Mesodermal cell (in vitro differentiated cells): ENCODE measurements at regions not wholly inside any gene's neighbourhood (a gene's known extent, or its start where the extent isn't known, plus 50 kb on each side); places are given as distances from the start of the nearest gene placed in this dataset.

Experiments used
- H3K27ac ChIP-seq: 2 replicates; pipeline ENCODE4 v1.7.0; 2013; ENCODE audit warnings: mild to moderate bottlenecking, low read depth, low read length, moderate library complexity; ENCODE audit not compliant: severe bottlenecking
- H3K36me3 ChIP-seq: 2 replicates; pipeline ENCODE4 v1.7.1; 2013; ENCODE audit warnings: mild to moderate bottlenecking, low read length, moderate library complexity; ENCODE audit not compliant: control insufficient read depth, insufficient read depth
- H3K4me1 ChIP-seq: one replicate; pipeline ENCODE4 v1.7.1; 2013; ENCODE audit warnings: mild to moderate bottlenecking, low read length; ENCODE audit not compliant: insufficient read depth, control insufficient read depth, poor library complexity, severe bottlenecking
- H3K4me3 ChIP-seq: 2 replicates; pipeline ENCODE4 v1.7.0; 2013; ENCODE audit warnings: low read length, control low read depth, mild to moderate bottlenecking; ENCODE audit not compliant: insufficient read depth, poor library complexity, severe bottlenecking; ENCODE audit errors: extremely low read depth
- H3K9me3 ChIP-seq: 2 replicates; pipeline ENCODE4 v1.7.1; 2013; ENCODE audit warnings: mild to moderate bottlenecking, low read length, moderate library complexity; ENCODE audit not compliant: control insufficient read depth
- WGBS, 2 experiments: methylation state at CpG; one replicate each; pipeline ENCODE4 v1.1.5; 2013; ENCODE audit warnings: missing lambda C conversion rate in 2 of 2; ENCODE audit not compliant: insufficient coverage in 2 of 2; 5-methylcytosine and 5-hydroxymethylcytosine counted together

GRCh38 chr1:234938135-234938534, 190.5 kb downstream of the TOMM20 start:
- no CpG with 5 or more reads among the region's 1 CpG for WGBS, 2 experiments

GRCh38 chr1:234936612-234937389, 191.8 kb downstream of the TOMM20 start:
- H3K27ac ChIP-seq = no peak overlapping the region
- H3K36me3 ChIP-seq = no peaks in the 10 kb centered on the region
- H3K9me3 ChIP-seq = no peaks in the 10 kb centered on the region
- H3K4me3 ChIP-seq = no peak overlapping the region
- WGBS, 2 experiments = 100% methylated on average over 3 to 4 of the region's 7 CpGs
- H3K4me1 ChIP-seq = no peaks in the 10 kb centered on the region

More at GRCh38 chr1:234938135-234938534, 190.5 kb downstream of the TOMM20 start:
- H3K4me3 ChIP-seq = no peak overlapping the region
- no peaks in the 10 kb centered on the region for H3K36me3 ChIP-seq
- H3K9me3 ChIP-seq = no peaks in the 10 kb centered on the region
- H3K27ac ChIP-seq = no peak overlapping the region
- no peaks in the 10 kb centered on the region for H3K4me1 ChIP-seq

- no peak overlapping the region for H3K27ac ChIP-seq
- H3K4me3 ChIP-seq = no peak overlapping the region
- H3K4me1 ChIP-seq = no peaks in the 10 kb centered on the region
- WGBS, 2 experiments = 90 to 95% methylated on average over 5 to 7 of the region's 7 CpGs
- H3K9me3 ChIP-seq = no peaks in the 10 kb centered on the region
- H3K36me3 ChIP-seq = no peaks in the 10 kb centered on the region
Observed at GRCh38 chr1:234934611-234935033, 194.0 kb downstream of the TOMM20 start.

- Histone ChIP-seq H3K9me3 (no peaks in the 10 kb centered on the region), H3K36me3 (no peaks in the 10 kb centered on the region), H3K4me1 (peaks cover 7% of the 10 kb centered on the region), H3K4me3 (no peak overlapping the region), H3K27ac (no peak overlapping the region)
- WGBS, 2 experiments = 50 to 100% methylated on average over 1 to 2 of the region's 2 CpGs
Observed at GRCh38 chr1:234933475-234933874, 195.2 kb downstream of the TOMM20 start.

- no peaks in the 10 kb centered on the region for H3K9me3 ChIP-seq
- no peak overlapping the region for H3K27ac ChIP-seq
- peaks cover 14% of the 10 kb centered on the region for H3K4me1 ChIP-seq
- H3K36me3 ChIP-seq = no peaks in the 10 kb centered on the region
- 92 to 93% methylated on average over 10 to 12 of the region's 15 CpGs for WGBS, 2 experiments
- H3K4me3 ChIP-seq = no peak overlapping the region
Observed at GRCh38 chr1:234932511-234933430, 195.9 kb downstream of the TOMM20 start.

- Histone ChIP-seq H3K36me3 (no peaks in the 10 kb centered on the region), H3K9me3 (no peaks in the 10 kb centered on the region), H3K4me3 (no peak overlapping the region), H3K4me1 (peaks cover 20% of the 10 kb centered on the region), H3K27ac (no peak overlapping the region)
- WGBS, 2 experiments = 88 to 90% methylated on average over 6 to 9 of the region's 12 CpGs
Observed at GRCh38 chr1:234932106-234932505, 196.5 kb downstream of the TOMM20 start.

GRCh38 chr1:234931404-234931973, 197.1 kb downstream of the TOMM20 start:
- peaks cover 26% of the 10 kb centered on the region for H3K4me1 ChIP-seq
- WGBS, 2 experiments = 90% methylated on average over 4 of the region's 4 CpGs
- H3K9me3 ChIP-seq = no peaks in the 10 kb centered on the region
- H3K36me3 ChIP-seq = no peaks in the 10 kb centered on the region
- H3K27ac ChIP-seq = no peak overlapping the region
- no peak overlapping the region for H3K4me3 ChIP-seq

GRCh38 chr1:234929369-234929768, 199.3 kb downstream of the TOMM20 start:
- 90 to 95% methylated on average over 2 of the region's 3 CpGs for WGBS, 2 experiments
- H3K36me3 ChIP-seq = no peaks in the 10 kb centered on the region
- no peak overlapping the region for H3K27ac ChIP-seq
- H3K4me1 ChIP-seq = peaks cover 31% of the 10 kb centered on the region
- no peak overlapping the region for H3K4me3 ChIP-seq
- no peaks in the 10 kb centered on the region for H3K9me3 ChIP-seq

- WGBS, 2 experiments = 100% methylated on average over 1 to 4 of the region's 5 CpGs
- Histone ChIP-seq H3K36me3 (no peaks in the 10 kb centered on the region), H3K9me3 (no peaks in the 10 kb centered on the region), H3K4me1 (peaks cover 31% of the 10 kb centered on the region), H3K4me3 (no peak overlapping the region), H3K27ac (no peak overlapping the region)
Observed at GRCh38 chr1:234928642-234929041, 200.0 kb downstream of the TOMM20 start.

GRCh38 chr1:234927971-234928640, 200.5 kb downstream of the TOMM20 start:
- Histone ChIP-seq H3K4me1 (peaks cover 31% of the 10 kb centered on the region), H3K4me3 (no peak overlapping the region), H3K36me3 (no peaks in the 10 kb centered on the region), H3K9me3 (no peaks in the 10 kb centered on the region), H3K27ac (no peak overlapping the region)
- WGBS, 2 experiments = 75 to 98% methylated on average over 3 to 5 of the region's 10 CpGs
